Lower leg skin (tissue), 3 donors: ENCODE measurements at regions not wholly inside any gene's neighbourhood (a gene's known extent, or its start where the extent isn't known, plus 50 kb on each side); places are given as distances from the start of the nearest gene placed in this dataset.

Experiments
- POLR2A ChIP-seq, 2 donors: fragments of 450-650 bp; IDR thresholded peaks; one replicate each; pipeline ENCODE4 v1.6.1; 2016 to 2017; ENCODE audit warnings: antibody characterized with exemption in 2 of 2, mild to moderate bottlenecking in 1 of 2, moderate library complexity in 1 of 2
- TF ChIP-seq, protein P1 (sequence below), 3 donors: fragments of 450-650 bp; IDR thresholded peaks; one replicate each; pipeline ENCODE4 v1.5.1; 2016; ENCODE audit warnings: antibody characterized with exemption in 3 of 3, mild to moderate bottlenecking in 3 of 3, moderate library complexity in 2 of 3

GRCh38 chr9:95670122-95670521, 153.4 kb upstream of the PTCH1 start:
- TF ChIP-seq, protein P1, sequence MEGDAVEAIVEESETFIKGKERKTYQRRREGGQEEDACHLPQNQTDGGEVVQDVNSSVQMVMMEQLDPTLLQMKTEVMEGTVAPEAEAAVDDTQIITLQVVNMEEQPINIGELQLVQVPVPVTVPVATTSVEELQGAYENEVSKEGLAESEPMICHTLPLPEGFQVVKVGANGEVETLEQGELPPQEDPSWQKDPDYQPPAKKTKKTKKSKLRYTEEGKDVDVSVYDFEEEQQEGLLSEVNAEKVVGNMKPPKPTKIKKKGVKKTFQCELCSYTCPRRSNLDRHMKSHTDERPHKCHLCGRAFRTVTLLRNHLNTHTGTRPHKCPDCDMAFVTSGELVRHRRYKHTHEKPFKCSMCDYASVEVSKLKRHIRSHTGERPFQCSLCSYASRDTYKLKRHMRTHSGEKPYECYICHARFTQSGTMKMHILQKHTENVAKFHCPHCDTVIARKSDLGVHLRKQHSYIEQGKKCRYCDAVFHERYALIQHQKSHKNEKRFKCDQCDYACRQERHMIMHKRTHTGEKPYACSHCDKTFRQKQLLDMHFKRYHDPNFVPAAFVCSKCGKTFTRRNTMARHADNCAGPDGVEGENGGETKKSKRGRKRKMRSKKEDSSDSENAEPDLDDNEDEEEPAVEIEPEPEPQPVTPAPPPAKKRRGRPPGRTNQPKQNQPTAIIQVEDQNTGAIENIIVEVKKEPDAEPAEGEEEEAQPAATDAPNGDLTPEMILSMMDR (IDR thresholded peaks at IDR 0.05): no peak
- no peak for TF ChIP-seq POLR2A (IDR thresholded peaks at IDR 0.05)
